Loucy (cell line): ENCODE measurements at regions not wholly inside any gene's neighbourhood (a gene's known extent, or its start where the extent isn't known, plus 50 kb on each side); places are given as distances from the start of the nearest gene placed in this dataset.

Experiments used
- CTCF ChIP-seq: fragments of 200-600 bp; sonication (generic); conservative IDR thresholded peaks from 2 replicates; pipeline ENCODE4 v1.5.1; 2014; ENCODE audit warnings: mild to moderate bottlenecking, antibody characterized with exemption, low read length
- EZH2phosphoT487 ChIP-seq: fragments of 200-600 bp; IDR thresholded peaks from 2 replicates; pipeline ENCODE4 v1.6.1; 2018; ENCODE audit warnings: antibody characterized with exemption, mild to moderate bottlenecking, moderate library complexity, borderline replicate concordance

DNA sequence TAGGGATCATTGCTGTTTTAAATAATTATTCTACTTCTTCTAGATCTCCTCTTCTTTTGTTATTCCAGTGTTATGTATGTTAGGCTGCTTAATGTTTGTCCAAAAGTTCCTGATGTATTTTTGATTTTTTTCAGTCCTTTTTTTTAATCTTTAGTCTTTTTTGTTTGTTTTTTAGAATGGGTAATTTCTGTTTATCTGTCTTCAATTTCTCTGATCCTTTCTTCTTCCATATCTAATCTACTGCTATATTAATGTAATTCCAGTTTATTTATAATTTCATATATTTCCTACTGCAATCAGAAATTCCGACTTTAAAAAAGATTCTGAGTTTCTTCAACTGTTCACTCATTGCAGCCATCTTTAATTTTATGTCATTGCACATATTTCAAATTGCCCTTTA is 452.8 kb upstream of the POT1 start:
- TF ChIP-seq EZH2phosphoT487 (no peak), CTCF (no peak)
